Liver (tissue), 3 donors: ENCODE measurements at regions not wholly inside any gene's neighbourhood (a gene's known extent, or its start where the extent isn't known, plus 50 kb on each side); places are given as distances from the start of the nearest gene placed in this dataset.
"Not testable (repeated sequence)": the region's sequence is repeated elsewhere in the genome, so short reads cannot be mapped to it uniquely, and the experiment has no call there.

ENCODE experiments used
- CTCF ChIP-seq: fragments of 150-350 bp; IDR thresholded peaks from 2 replicates; pipeline ENCODE4 v1.5.1; 2017; ENCODE audit warnings: improper control_type of control experiment, low read depth, low read length; ENCODE audit not compliant: missing input control
- GABPA ChIP-seq, 2 donors: IDR thresholded peaks in 1 of 2; conservative IDR thresholded peaks in 1 of 2; 2 replicates each; pipeline ENCODE4 v1.6.1; 2016; ENCODE audit warnings: antibody characterized with exemption in 2 of 2, mild to moderate bottlenecking in 1 of 2, moderate library complexity in 1 of 2
- JUND ChIP-seq, 2 donors: IDR thresholded peaks; 2 replicates each; pipeline ENCODE4 v1.6.1; 2016; ENCODE audit warnings: antibody characterized with exemption in 2 of 2
- TAF1 ChIP-seq: conservative IDR thresholded peaks from 2 replicates; pipeline ENCODE4 v1.6.1; 2016; ENCODE audit warnings: antibody characterized with exemption, mild to moderate bottlenecking
- donor health status: healthy.
- donor health status: healthy.

GRCh38 chr12:131659976-131660375 lies 50.9 kb upstream of the SFSWAP start:
- not testable (repeated sequence) for TF ChIP-seq CTCF; GABPA (IDR thresholded peaks at IDR 0.05 in 1 of 2, conservative IDR thresholded peaks at IDR 0.05 in 1 of 2); JUND (IDR thresholded peaks at IDR 0.05); TAF1
